Heart left ventricle (tissue), 16 donors: ENCODE measurements at regions not wholly inside any gene's neighbourhood (a gene's known extent, or its start where the extent isn't known, plus 50 kb on each side); places are given as distances from the start of the nearest gene placed in this dataset.

Experiments used
- ATAC-seq, 4 donors: fragments of 200-7000 bp; cut with Tn5 transposase; one replicate each; pipeline ENCODE4 v1.9.1; 2020 to 2022; ENCODE audit warnings: moderate library complexity in 4 of 4, mild to moderate bottlenecking in 3 of 4, moderate number of reproducible peaks in 1 of 4
- DNase-seq, 5 donors: peaks; one replicate each; pipeline ENCODE4 v3.0.0-alpha.2; 2020
- H3K27ac ChIP-seq, 12 donors: fragments of 200-600 bp; sonication (generic) in 4 of 12; one replicate each; pipeline versions ENCODE4 v1.5.0 to v1.8.0; 2016 to 2022; ENCODE audit warnings: mild to moderate bottlenecking in 2 of 12
- H3K27me3 ChIP-seq, 9 donors: fragments of 200-600 bp; sonication (generic) in 2 of 9; one replicate each; pipeline versions ENCODE4 v1.5.1 to v1.8.0; 2016 to 2022; ENCODE audit warnings: mild to moderate bottlenecking in 3 of 9
- H3K36me3 ChIP-seq, 9 donors: fragments of 200-600 bp; sonication (generic) in 2 of 9; one replicate each; pipeline versions ENCODE4 v1.5.0 to v1.8.0; 2018 to 2022; ENCODE audit warnings: mild to moderate bottlenecking in 2 of 9
- H3K4me1 ChIP-seq, 12 donors: fragments of 200-600 bp; sonication (generic) in 4 of 12; one replicate each; pipeline versions ENCODE4 v1.5.0 to v1.8.0; 2016 to 2022; ENCODE audit warnings: mild to moderate bottlenecking in 3 of 12
- H3K4me3 ChIP-seq, 12 donors: fragments of 200-600 bp; sonication (generic) in 4 of 12; one replicate each; pipeline versions ENCODE4 v1.5.0 to v1.8.0; 2017 to 2022; ENCODE audit warnings: mild to moderate bottlenecking in 9 of 12, moderate library complexity in 4 of 12
- H3K9me3 ChIP-seq, 12 donors: fragments of 200-600 bp; sonication (generic) in 4 of 12; one replicate each; pipeline versions ENCODE4 v1.5.0 to v1.8.0; 2016 to 2022; ENCODE audit warnings: mild to moderate bottlenecking in 1 of 12
- POLR2A ChIP-seq, 2 donors: fragments of 450-650 bp; IDR thresholded peaks; one replicate each; pipeline ENCODE4 v1.6.1; 2017; ENCODE audit warnings: antibody characterized with exemption in 2 of 2, mild to moderate bottlenecking in 2 of 2, moderate library complexity in 2 of 2
- WGBS, 4 donors: extraction: QIAGEN DNeasy Blood & Tissue Kit in 2 of 4; methylation state at CpG; one replicate each; pipeline versions ENCODE4 v1.1.5 to v1.1.7; 2013 to 2018; 5-methylcytosine and 5-hydroxymethylcytosine counted together
- intact Hi-C, 10 donors: fragments of 100-400 bp; cut with DNase I; formaldehyde crosslinking; loops; one replicate each; pipeline versions ENCODE4 v1.11.1 to v1.14.2; 2022
- TF ChIP-seq, protein P1 (sequence below), 12 donors: fragments of 200-600 bp; sonication (generic) in 4 of 12; IDR thresholded peaks; one replicate each; pipeline versions ENCODE4 v1.5.0 to v1.8.0; 2018 to 2022; ENCODE audit warnings: antibody characterized with exemption in 12 of 12, mild to moderate bottlenecking in 5 of 12
- donor health status: ischemic (EF 13 %, LVEDD 7.1; RV severe dilation, severe dysfunction).
- donor health status: healthy with polysubstance abuse.
- donor health status: DM: no; HTN: yes; CAD: no.
- donor health status: DM: no; HTN: no; CAD: no.
- donor health status: ischemic (EF 25% LVEDD 6.9; RV normal size, moderate dysfunction).
- donor health status: ischemic (EF 25% LVEDD 5.7; RV mildly dilated, moderate dysfunction).
- donor health status: healthy.
- donor health status: DM: yes; HTN: yes; CAD: no.
- donor health status: ischemic (EF 35%, LVEDD 5.7; RV mildly dilated, moderate dysfunction).
- donor health status: nonischemic (EF 11% LVEDD 7.7; RV severe dilation, severe dysfunction).
- donor health status: DM: yes; HTN: yes; CAD: no.
- donor health status: PGD.
- donor health status: ischemic (EF 29% LVEDD 5.4; RV normal size, mild dysfunction).
- donor health status: nonischemic (EF 23%, LVEDD 6.1; RV moderate dilation, normal function).

DNA sequence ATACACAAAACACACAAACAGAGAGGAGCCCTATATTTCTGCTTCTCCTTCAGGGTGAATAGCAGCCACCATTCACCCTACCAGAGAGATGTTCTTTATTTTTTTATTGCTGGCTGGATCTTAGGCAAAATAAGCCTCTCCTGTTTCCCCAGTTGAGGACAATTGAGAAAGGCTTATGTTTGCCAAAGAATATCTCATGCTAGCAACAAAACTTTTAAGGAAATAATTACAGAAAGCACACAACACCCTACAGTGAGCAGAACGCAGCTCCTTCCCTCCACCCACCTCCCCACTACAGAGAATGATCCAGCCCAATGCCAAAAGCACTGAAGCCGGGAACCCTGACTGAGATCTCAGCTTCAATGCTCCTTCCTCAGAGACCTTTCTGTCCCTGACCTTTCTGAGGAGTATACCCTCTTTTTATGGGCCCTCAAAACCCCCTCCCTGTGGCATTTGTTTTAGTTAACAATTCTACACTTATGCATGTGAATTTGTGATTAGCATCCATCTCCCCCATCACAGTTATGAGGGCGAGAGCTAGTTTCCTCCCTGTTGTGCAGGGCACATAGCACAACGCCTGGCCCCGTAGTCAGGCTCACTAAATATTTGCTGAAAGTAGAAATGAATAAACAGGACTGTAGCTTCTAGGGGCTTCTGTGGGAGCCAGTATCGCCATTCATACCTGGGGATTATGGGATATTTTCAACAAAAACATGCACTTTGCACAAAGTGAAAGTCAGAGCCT is 491.6 kb upstream of the CDH4 start:
- H3K9me3 ChIP-seq = peaks cover 0 to 6% (median 0%) of the 10 kb centered on the region in 12 donors
- ATAC-seq = no peak
- 75 to 83% (median 78%) methylated on average over 6 of the region's 6 CpGs for WGBS, 4 donors
- intact Hi-C loops = loop anchor here in 1 of 10 donors (10.0 kb wide), 1 partner anchor 84 kb away; no protein-coding TSS in a partner anchor
- H3K27me3 ChIP-seq = peaks cover 0 to 4% (median 0%) of the 10 kb centered on the region in 9 donors
- H3K27ac ChIP-seq = no peak overlapping the region
- no peaks in the 10 kb centered on the region for H3K36me3 ChIP-seq
- no peak for DNase-seq
- H3K4me1 ChIP-seq = no peaks in the 10 kb centered on the region
- TF ChIP-seq POLR2A (IDR thresholded peaks at IDR 0.05) = no peak
- TF ChIP-seq, protein P1, sequence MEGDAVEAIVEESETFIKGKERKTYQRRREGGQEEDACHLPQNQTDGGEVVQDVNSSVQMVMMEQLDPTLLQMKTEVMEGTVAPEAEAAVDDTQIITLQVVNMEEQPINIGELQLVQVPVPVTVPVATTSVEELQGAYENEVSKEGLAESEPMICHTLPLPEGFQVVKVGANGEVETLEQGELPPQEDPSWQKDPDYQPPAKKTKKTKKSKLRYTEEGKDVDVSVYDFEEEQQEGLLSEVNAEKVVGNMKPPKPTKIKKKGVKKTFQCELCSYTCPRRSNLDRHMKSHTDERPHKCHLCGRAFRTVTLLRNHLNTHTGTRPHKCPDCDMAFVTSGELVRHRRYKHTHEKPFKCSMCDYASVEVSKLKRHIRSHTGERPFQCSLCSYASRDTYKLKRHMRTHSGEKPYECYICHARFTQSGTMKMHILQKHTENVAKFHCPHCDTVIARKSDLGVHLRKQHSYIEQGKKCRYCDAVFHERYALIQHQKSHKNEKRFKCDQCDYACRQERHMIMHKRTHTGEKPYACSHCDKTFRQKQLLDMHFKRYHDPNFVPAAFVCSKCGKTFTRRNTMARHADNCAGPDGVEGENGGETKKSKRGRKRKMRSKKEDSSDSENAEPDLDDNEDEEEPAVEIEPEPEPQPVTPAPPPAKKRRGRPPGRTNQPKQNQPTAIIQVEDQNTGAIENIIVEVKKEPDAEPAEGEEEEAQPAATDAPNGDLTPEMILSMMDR (IDR thresholded peaks at IDR 0.05) = no peak
- H3K4me3 ChIP-seq = no peak overlapping the region

DNA sequence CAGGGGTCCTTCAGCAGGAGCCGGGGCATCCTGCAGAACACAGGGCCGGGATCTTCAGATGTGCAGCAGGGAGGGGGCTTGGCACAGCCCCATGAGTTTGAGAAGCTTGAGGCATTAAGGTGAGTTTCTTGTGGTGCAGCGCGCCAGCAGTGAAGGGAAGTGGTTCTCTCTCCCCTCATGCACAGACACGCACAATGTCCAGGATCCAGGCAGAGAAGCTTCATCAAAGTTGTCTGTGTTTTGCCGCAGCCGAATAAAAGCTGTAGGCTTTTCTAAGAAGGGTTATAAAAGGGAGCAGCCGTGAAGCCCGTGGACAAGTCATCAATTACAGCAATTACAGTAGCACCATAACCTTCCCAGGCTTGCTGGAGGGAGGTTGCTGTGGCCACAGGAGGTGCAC is 491.0 kb upstream of the CDH4 start:
- Histone ChIP-seq H3K9me3 (peaks cover 0 to 6% (median 0%) of the 10 kb centered on the region in 12 donors), H3K4me3 (no peak overlapping the region), H3K27me3 (peaks cover 0 to 4% (median 0%) of the 10 kb centered on the region in 9 donors), H3K27ac (no peak overlapping the region), H3K4me1 (no peaks in the 10 kb centered on the region), H3K36me3 (no peaks in the 10 kb centered on the region)
- intact Hi-C loops = loop anchor here in 1 of 10 donors (10.0 kb wide), 1 partner anchor 84 kb away; no protein-coding TSS in a partner anchor
- TF ChIP-seq, protein P1 (IDR thresholded peaks at IDR 0.05) = no peak
- TF ChIP-seq POLR2A (IDR thresholded peaks at IDR 0.05) = no peak
- ATAC-seq (no peak), DNase-seq (no peak)
- 85 to 94% (median 89%) methylated on average over 9 of the region's 9 CpGs for WGBS, 4 donors

DNA sequence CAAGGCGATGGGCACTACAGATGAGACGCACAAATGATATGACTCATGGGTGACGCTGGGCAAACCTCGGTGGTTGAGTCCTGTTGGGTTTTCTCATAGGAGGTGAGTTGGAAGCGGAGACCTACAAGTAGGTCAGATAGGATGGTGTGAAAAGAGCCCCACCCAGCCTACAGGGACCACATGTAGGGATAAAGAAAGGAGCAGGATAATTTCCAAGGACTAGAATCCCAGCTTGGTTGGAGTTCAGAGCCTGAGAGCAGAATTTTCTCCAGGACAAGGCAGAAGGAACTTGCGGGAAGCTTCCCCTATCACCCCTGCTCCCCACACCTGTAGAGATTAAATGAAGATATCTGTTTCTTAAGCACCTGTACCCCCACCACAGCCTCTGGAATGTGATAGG is 489.7 kb upstream of the CDH4 start:
- ATAC-seq = no peak
- 87 to 95% (median 93%) methylated on average over 6 of the region's 6 CpGs for WGBS, 4 donors
- peaks cover 0 to 6% (median 0%) of the 10 kb centered on the region in 12 donors for H3K9me3 ChIP-seq
- intact Hi-C loops = loop anchor here in 1 of 10 donors (10.0 kb wide), 1 partner anchor 82 kb away; no protein-coding TSS in a partner anchor
- H3K27ac ChIP-seq = no peak overlapping the region
- TF ChIP-seq, protein P1 (IDR thresholded peaks at IDR 0.05) = no peak
- TF ChIP-seq POLR2A (IDR thresholded peaks at IDR 0.05) = no peak
- H3K27me3 ChIP-seq = peaks cover 0 to 4% (median 0%) of the 10 kb centered on the region in 9 donors
- no peak overlapping the region for H3K4me3 ChIP-seq
- no peak for DNase-seq
- H3K4me1 ChIP-seq = no peaks in the 10 kb centered on the region
- H3K36me3 ChIP-seq = no peaks in the 10 kb centered on the region

DNA sequence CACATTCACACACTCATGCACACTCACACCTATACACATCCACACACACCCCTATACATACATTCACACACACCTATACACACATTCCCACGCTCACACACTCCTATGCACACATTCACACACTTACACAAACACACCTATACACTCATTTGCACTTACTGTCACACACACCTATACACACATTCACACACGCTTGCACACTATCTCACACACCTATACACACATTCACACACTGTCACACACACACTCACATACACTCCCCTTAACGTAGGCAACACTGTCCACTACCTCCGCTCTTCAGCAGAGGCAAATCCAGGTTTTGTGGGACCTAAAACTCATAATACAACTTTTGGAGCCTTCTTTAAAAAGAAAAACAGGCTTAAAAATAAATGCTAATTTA is 487.7 kb upstream of the CDH4 start:
- TF ChIP-seq, protein P1 (IDR thresholded peaks at IDR 0.05) = no peak
- TF ChIP-seq POLR2A (IDR thresholded peaks at IDR 0.05) = no peak
- Histone ChIP-seq H3K4me3 (no peak overlapping the region), H3K9me3 (peaks cover 0 to 4% (median 0%) of the 10 kb centered on the region in 12 donors), H3K27me3 (peaks cover 0 to 4% (median 0%) of the 10 kb centered on the region in 9 donors), H3K4me1 (no peaks in the 10 kb centered on the region), H3K27ac (no peak overlapping the region), H3K36me3 (no peaks in the 10 kb centered on the region)
- ATAC-seq (no peak), DNase-seq (no peak)
- intact Hi-C loops = loop anchor here in 1 of 10 donors (10.0 kb wide), 1 partner anchor 80 kb away; no protein-coding TSS in a partner anchor
- 71 to 95% (median 85%) methylated on average over 4 of the region's 4 CpGs for WGBS, 4 donors
